ENCODE measurements at regions not wholly inside any gene's neighbourhood (a gene's known extent, or its start where the extent isn't known, plus 50 kb on each side); places are given as distances from the start of the nearest gene placed in this dataset.

DNA sequence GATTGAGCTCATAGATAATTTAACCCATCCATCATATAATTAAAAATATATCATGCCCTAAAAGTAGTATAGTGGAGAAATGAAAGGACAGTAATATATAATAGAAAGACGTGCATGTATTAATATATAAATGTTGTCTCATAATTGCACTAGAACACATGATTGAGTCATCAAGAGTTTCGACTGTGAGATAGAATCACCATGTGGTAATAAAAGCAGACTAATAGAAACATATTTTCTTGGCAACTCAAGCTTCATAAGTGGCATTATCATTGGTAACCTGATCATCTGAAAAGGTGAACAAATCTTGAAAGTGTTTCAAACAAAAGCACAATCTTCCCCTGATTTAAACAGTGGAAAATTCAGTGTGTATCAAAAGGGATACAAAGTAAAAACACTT is 188.8 kb downstream of the CYRIA start:
- Histone ChIP-seq H3K27me3 (ENCODE audit: insufficient read depth, low read length) (no peaks in the 10 kb centered on the region), H2BK120ac (ENCODE audit: low read depth, low read length, poor library complexity, severe bottlenecking) (no peak overlapping the region), H3K27ac (ENCODE audit: insufficient read length, low read depth, low read length) (no peak overlapping the region), H3K56ac (ENCODE audit: insufficient read length, low read depth, low read length) (no peak overlapping the region), H2BK5ac (ENCODE audit: insufficient read length, low read length) (no peak overlapping the region), H3K23me2 (ENCODE audit: insufficient read length, low read depth, low read length, poor library complexity, severe bottlenecking) (no peaks in the 10 kb centered on the region), H3K9me3 (ENCODE audit: control insufficient read depth, low read depth, low read length) (no peaks in the 10 kb centered on the region), H3K14ac (ENCODE audit: insufficient read depth, low read length) (no peak overlapping the region), H4K20me1 (ENCODE audit: control insufficient read depth, insufficient read depth, insufficient read length) (no peaks in the 10 kb centered on the region), H2BK20ac (ENCODE audit: low read depth, low read length, poor library complexity, severe bottlenecking) (no peak overlapping the region), H3K4me2 (ENCODE audit: insufficient read depth, insufficient read length, low read length) (no peak overlapping the region), H3K4ac (ENCODE audit: low read depth, low read length) (no peak overlapping the region), H4K8ac (replicated peaks; ENCODE audit: insufficient read length, low read depth, low read length) (no peak overlapping the region), H2AFZ (ENCODE audit: low read length) (no peak overlapping the region), H3K79me2 (ENCODE audit: insufficient read depth, low read length) (no peaks in the 10 kb centered on the region), H2AK5ac (ENCODE audit: insufficient read length, low read length) (no peak overlapping the region), H3K9ac (ENCODE audit: extremely low read depth, insufficient read length, low read length) (no peak overlapping the region), H4K91ac (ENCODE audit: insufficient read length, low read depth, low read length) (no peak overlapping the region), H3K79me1 (ENCODE audit: insufficient read depth, low read depth, low read length, poor library complexity, severe bottlenecking) (no peaks in the 10 kb centered on the region), H2BK15ac (ENCODE audit: low read depth, low read length) (no peak overlapping the region), H3K18ac (ENCODE audit: insufficient read length, low read depth, low read length) (no peak overlapping the region), H2BK12ac (ENCODE audit: insufficient read length, low read depth, low read length) (no peak overlapping the region), H3K4me1 (ENCODE audit: insufficient read depth, low read length) (no peaks in the 10 kb centered on the region; the same call in 1 of the 2 replicates), H4K5ac (ENCODE audit: insufficient read length, low read depth, low read length) (no peak overlapping the region), H3T11ph (ENCODE audit: low read length) (no peak overlapping the region), H3K23ac (ENCODE audit: insufficient read length, low read depth, low read length) (no peak overlapping the region)
- peaks cover 3% of the 10 kb centered on the region for H3K27me3 Mint-ChIP-seq (ENCODE audit: low read depth)
- H3K4me3 Mint-ChIP-seq: no peak overlapping the region
- DNase-seq: no peak
- no peaks in the 10 kb centered on the region for H3K36me3 Mint-ChIP-seq (ENCODE audit: insufficient read depth in 1 of 3, low read depth in 3 of 3)
- H3K4me1 Mint-ChIP-seq: no peaks in the 10 kb centered on the region
- H3K27ac Mint-ChIP-seq: no peak overlapping the region
- H3K9me3 Mint-ChIP-seq: no peaks in the 10 kb centered on the region
- TF ChIP-seq, protein P1, sequence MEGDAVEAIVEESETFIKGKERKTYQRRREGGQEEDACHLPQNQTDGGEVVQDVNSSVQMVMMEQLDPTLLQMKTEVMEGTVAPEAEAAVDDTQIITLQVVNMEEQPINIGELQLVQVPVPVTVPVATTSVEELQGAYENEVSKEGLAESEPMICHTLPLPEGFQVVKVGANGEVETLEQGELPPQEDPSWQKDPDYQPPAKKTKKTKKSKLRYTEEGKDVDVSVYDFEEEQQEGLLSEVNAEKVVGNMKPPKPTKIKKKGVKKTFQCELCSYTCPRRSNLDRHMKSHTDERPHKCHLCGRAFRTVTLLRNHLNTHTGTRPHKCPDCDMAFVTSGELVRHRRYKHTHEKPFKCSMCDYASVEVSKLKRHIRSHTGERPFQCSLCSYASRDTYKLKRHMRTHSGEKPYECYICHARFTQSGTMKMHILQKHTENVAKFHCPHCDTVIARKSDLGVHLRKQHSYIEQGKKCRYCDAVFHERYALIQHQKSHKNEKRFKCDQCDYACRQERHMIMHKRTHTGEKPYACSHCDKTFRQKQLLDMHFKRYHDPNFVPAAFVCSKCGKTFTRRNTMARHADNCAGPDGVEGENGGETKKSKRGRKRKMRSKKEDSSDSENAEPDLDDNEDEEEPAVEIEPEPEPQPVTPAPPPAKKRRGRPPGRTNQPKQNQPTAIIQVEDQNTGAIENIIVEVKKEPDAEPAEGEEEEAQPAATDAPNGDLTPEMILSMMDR (conservative IDR thresholded peaks at IDR 0.05): no peak
- WGBS (ENCODE audit: extremely low coverage, insufficient read length, low lambda C conversion rate): no CpG with 5 or more reads among the region's 2 CpGs

Data from H9 (cell line).